GM18870 (cell line): ENCODE measurements at regions not wholly inside any gene's neighbourhood (a gene's known extent, or its start where the extent isn't known, plus 50 kb on each side); places are given as distances from the start of the nearest gene placed in this dataset.
"Not testable (repeated sequence)": the region's sequence is repeated elsewhere in the genome, so short reads cannot be mapped to it uniquely, and the experiment has no call there.

Experiments used
- ATAC-seq: cut with Tn5 transposase; IDR thresholded peaks from one replicate; pipeline ENCODE4 v1.9.1; 2021; ENCODE audit warnings: moderate library complexity; ENCODE audit not compliant: unreplicated experiment

DNA sequence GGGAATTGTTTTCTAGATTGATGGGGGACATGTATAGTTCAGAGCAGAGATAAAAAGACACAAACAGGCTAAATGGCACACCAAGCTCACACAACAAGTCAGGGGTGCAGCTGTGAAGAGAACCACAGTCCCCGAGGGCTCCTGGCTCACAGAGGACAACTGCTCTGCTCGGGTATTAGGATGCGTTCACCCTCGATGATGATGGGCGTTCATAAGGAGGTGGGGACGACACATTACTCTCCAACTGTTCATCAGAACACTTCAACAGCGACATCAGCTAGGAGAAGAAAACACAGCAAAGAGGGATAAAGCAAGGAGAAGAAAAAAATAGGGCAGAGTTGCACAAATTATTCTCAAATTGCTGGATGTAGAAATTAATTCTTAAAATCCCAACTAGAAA, 174.8 kb upstream of the RREB1 start:
- ATAC-seq: no peak

DNA sequence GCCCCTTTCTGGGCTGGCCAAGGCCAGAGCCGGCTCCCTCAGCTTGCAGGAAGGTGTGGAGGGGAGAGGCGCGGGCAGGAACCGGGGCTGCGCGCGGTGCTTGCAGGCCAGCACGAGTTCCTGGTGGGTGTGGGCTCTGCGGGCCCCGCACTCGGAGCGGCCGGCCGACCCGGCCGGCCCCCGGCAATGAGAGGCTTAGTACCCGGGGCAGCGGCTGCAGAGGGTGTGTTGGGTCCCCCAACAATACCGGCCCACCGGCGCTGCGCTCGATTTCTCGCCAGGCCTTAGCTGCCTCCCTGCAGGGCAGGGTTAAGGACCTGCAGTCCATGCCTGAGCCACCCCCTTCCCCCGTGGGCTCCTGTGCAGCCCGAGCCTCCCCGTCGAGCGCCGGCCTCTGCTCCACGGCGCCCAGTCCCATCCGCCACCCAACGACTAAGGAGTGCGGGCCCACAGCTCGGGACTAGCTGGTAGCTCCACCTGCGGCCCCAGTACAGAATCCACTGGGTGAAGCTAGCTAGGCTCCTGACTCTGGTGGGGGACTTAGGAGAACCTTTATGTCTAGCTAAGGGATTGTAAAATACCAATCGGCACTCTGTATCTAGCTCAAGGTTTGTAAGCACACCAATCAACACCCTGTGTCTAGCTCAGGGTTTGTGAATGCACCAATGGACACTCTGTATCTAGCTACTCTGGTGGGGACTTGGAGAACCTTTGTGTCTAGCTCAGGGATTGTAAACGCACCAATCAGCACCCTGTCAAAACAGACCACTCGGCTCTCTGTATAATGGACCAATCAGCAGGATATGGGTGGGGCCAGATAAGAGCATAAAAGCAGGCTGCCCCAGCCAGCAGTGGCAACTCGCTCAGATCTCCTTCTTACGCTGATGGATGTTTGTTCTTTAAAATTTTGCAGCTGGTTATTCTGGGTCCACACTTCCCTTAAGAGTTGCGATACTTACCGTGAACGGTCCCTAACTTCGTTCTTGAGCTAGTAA, 167.4 kb upstream of the RREB1 start:
- no peak for ATAC-seq

GRCh38 chr6:6941201-6941600, 166.6 kb upstream of the RREB1 start:
- ATAC-seq: no peak

DNA sequence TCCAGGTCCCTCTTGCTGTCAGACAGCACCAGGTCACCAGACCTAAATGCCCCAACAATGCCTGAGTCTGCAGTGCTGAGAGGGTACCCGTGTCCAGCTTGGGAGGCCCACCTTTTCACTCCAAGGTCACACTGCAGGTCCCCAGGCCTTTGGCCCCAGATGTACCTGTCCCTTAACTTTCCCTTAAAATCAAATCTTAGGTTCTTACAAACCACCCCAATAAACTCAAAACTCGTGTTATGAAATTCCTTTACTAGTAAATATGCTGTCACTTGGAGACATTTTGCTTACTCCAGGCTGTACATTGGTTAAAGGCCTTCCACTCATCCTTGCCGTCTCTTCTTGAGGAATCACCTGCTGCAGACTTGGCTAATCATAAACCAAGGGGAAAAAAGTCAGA, 165.7 kb upstream of the RREB1 start:
- ATAC-seq: no peak

GRCh38 chr6:6942831-6943230, 164.9 kb upstream of the RREB1 start:
- peak; percentile 72 for ATAC-seq

DNA sequence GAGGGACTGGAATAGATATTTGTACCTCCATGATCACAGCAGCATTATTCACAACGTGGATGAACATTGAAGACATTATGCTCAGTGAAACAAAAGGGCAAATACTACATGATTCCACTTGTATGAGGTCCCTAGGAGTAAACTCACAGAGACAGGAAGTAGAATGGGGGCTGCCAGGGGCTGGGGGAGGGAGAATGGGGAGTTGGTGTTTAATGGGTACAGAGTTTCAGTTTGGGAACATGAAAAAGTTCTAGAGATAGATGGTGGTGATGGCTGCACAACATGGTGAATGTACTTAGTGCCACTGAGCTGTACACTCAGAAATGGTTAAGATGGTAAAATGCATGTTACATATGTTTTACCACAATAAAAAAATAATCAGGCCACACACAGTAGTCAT, 164.3 kb upstream of the RREB1 start:
- no peak for ATAC-seq

- ATAC-seq: no peak
Measured at GRCh38 chr6:6946206-6947155, 161.3 kb upstream of the RREB1 start.

DNA sequence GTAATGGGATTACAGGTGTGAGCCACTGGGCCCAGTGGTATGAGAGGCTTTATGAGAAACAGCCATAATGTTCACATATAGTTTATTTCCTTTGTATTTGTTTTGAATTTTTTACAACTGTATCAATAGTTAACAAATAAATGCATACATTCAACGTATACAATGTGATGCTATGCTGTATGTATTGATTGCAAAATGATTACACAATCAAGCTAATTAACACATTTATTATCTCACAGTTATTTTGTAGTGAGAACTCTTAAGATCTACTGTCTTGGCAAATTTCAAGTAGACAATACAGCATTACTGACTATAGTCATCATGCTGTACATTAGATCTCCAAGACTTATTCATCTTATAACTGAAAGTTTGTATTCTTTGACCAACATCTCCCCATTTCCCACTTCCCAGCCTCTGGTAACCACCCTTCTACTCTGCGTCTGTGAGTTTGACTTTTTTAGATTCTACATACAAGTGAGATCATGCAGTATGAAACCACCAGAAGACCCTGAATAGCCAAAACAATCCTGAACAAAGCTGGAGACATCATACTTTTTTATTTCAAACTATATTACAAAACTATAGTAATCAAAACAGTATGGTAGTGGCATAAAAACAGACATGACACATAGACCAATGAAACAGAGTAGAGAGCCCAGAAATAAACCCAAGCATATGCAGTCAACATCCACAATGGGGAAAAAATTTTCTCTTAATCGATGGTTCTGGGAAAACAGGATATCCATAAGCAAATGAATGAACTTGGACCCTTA, 157.2 kb upstream of the RREB1 start:
- no peak for ATAC-seq

DNA sequence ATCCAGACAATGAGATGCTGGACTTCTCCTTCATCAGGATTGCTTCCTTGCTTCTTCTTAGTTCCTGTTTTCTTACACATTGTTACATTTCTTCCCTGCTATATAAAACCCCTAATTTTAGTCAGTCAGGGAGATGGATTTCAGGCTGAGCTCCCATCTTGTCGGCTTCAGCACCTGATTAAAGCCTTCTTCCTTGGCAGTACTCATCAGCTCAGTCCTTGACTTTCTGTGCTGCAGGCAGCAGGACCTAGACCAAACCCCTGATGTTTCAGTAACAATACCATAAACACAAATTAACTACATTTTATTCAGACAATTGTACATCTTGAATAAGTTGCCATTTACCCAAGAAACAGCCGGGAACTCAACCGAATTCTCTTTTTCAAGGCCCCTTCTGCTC, 156.4 kb upstream of the RREB1 start:
- ATAC-seq: no peak

DNA sequence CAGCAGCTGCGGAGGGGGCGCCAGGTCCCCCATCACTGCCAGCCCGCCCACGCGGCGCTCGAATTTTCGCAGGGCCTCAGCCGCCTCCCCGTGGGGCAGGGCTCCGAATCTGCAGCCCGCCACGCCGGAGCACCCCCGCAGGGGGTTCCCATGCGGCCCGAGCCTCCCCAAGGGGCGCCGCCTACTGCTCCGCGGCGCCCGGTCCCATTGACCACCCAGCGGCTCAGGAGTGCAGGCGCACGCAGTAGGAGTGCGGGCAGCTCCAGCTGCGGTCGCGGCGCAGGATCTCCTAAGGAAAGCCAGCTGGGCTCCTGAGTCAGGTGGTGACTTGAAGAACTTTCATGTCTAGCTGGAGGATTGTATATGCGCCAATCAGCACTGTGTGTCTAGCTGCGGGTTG, 155.3 kb upstream of the RREB1 start:
- ATAC-seq: no peak

DNA sequence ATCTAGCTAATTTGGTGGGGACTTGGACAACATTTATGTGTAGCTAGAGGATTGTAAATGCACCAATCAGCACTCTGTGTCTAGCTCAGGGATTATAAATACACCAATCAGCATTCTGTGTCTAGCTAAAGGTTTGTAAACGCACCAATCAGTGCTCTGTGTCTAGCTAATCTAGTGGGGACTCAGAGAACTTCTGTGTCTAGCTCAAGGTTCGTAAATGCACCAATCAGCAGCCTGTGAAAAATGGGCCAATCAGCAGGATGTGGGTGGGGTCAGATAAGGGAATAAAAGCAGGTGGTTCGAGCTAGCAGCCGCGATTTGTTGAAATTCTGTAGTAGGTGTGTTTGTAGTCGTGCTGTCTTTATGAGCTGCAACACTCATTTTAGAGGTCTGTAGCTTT, 154.8 kb upstream of the RREB1 start:
- ATAC-seq: not testable (repeated sequence)

DNA sequence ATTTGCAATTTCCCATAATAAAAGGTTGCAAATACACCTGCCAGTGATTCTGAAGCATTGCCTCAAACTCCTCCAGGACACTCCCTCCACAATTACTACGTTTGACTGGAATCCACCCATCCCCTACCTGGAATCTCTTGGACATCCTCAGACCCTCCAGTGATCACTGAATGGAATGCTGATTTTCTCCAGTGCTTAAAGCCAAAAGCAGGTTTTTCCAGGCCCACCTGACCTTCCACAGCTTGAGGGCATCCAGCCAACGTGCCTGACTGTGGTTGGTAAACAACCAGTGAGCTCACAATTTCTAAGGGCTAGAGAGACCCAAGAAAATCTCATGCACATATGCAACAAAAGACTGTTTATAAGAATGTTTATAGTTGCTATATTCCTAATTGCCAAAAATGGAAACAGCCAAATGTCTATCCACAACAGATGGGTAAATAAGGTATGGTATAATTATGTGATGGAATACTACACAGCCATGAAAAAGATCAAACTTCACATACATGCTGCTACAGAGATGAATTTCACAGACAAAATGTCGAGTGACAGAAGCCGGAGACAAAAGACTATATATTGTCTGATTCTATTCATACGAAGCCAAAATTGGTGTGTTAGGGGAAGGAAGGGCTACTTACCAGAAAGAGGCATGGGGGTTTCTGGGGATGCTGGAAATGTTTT, 147.1 kb upstream of the RREB1 start:
- ATAC-seq: no peak

DNA sequence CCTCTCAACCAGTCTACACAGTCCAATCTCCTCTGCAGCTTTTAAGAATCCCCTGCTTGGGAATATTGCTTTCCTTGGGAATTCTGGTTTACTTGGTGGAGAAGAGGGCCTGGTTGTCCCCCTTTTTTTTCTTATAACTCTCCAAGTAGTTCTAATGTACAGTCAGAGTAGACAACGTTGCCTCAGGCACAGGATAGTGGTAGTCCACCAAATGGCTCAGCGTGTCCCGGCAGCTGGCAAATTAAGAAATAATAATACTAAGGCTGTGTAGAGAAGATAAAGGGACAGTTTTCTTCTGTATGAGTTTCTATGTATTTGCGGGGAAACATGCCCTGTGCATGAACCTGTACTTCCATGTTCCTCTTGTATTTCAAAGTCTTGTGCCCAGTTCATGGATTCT, 145.7 kb upstream of the RREB1 start:
- no peak for ATAC-seq

DNA sequence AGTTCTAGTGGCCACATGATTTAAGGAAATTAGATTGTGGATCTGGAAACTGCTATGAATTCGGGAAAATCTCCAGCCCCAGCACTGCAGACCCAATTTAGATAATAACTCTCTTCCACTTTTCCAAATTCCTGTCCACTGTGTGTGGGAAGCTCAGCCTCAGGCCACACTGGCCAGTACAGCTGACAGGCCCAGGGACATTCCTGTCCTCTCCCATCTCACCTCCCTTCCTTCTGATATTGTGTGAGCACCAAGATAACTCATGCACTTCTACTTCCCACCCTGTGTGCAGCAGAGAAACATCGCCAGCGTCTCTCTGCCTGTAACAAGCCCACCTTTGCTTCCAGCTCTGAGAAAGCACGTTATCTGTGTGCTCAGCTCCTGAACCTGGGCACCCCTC, 145.1 kb upstream of the RREB1 start:
- ATAC-seq: no peak

GRCh38 chr6:6963390-6963789, 144.4 kb upstream of the RREB1 start:
- ATAC-seq: not testable (repeated sequence)

- ATAC-seq: no peak
Measured at GRCh38 chr6:6964675-6965074, 143.1 kb upstream of the RREB1 start.

DNA sequence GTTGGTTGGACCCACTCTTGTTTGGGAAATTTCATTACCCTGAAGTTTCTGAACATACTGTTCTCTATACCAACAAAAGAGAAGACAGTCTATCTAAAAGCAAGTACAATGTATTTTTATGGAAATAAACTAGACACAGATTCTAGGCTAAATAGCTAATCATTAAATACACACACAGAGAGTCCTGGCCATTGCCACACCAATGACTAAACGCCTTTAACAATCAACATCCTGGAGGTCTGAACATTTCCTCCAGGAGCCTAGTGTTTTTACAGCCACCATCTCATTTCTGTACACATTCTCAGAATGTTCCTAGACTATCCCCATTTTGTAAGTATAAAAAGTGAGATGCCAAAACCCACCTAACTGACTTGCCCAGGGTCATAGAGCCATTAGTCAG, 141.6 kb upstream of the RREB1 start:
- ATAC-seq: no peak

DNA sequence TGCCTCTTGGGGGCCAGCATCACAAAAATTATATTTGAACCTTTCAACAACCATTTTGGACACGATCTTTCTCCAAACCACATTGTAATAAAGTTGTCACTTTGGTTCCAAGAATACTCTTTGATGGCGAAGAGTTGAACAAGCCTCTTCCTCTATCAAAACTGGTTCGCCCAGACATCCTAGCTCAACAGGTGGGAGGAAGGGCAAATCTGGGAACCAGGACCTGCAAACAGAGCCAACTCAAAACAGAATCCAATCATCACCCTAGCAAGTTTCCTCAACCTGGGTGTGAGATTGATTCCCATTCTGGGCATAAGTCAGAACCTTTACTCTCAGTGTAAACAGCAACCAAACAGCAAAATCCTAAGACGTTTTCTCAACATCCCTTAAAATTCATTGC, 141.2 kb upstream of the RREB1 start:
- no peak for ATAC-seq

DNA sequence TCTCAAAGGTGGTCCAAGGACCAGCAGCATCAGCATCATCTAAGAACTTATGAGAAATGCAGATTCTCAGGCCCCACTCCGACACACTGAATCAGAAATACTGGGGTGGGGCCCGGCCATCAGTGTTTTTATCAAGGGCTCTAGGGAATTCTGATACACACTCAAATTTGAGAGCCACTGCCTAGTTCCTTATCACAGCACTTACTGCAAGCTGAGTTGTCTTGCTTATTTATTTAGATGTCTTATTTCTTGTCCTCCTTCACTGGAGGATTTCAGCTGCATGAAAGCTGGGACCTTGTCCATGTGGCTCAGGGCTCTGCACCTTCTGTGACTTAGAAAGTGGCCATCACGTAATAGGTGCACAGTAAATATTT, 139.4 kb upstream of the RREB1 start:
- no peak for ATAC-seq

DNA sequence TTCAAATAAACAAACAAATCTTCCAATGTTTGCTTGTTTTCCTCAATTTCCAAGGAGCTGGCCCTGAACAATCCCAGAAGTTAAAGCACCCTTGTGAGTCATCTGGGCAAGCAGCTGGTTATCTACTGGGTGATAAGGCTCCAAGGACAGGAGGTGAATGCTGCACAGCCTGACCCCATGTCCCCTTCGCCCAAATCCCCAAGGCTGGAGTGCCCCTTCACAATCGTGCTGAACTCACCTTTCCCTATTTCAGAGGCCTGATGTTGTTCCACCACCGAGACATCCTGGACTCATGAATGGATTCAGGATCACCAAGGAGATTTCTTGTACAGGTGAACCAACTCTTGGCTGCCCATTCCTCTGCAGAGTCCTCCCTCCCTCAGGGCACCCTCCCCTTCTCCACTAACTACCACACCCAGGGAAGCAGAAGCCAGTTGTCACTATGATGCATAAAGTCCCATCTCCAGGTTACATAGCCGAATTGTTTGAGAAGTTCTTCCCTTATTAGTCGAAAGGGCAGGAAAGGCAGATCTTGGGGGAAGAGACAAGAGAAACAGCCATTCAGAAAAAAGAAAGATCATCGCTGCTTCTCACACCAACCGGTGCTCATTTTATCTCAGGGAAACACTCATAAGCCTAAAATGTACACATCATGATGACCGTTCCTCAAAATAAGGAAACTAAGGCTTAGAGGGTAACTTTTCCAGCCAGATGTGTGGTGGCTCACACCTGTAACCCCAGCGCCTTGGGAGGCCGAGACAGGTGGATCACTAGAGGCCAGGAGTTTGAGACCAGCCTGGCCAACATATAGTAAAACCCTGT, 138.8 kb upstream of the RREB1 start:
- ATAC-seq: no peak
